ENCODE measurements at regions not wholly inside any gene's neighbourhood (a gene's known extent, or its start where the extent isn't known, plus 50 kb on each side); places are given as distances from the start of the nearest gene placed in this dataset.

- Histone ChIP-seq H3K9ac (ENCODE audit: low read length) (no peak overlapping the region), H2AFZ (ENCODE audit: low read depth, low read length, severe bottlenecking) (no peak overlapping the region), H3K79me2 (ENCODE audit: insufficient read depth, low read length) (no peaks in the 10 kb centered on the region), H3K27ac (ENCODE audit: low read depth, low read length) (no peak overlapping the region), H3K36me3 (ENCODE audit: low read length) (no peaks in the 10 kb centered on the region), H3K4me2 (ENCODE audit: low read depth, low read length, poor library complexity, severe bottlenecking) (no peak overlapping the region), H3K9me2 (replicated peaks; ENCODE audit: insufficient read depth, low read length) (no peaks in the 10 kb centered on the region), H3K27me3 (ENCODE audit: low read length) (no peaks in the 10 kb centered on the region), H3K9me3 (ENCODE audit: insufficient read depth, low read length) (no peaks in the 10 kb centered on the region), H4K20me1 (ENCODE audit: low read depth, low read length) (no peaks in the 10 kb centered on the region), H3K4me3 (ENCODE audit: insufficient read depth, low read length, poor library complexity, severe bottlenecking) (no peak overlapping the region), H3F3A (ENCODE audit: insufficient read depth) (no peaks in the 10 kb centered on the region)
- TF ChIP-seq, protein P1, sequence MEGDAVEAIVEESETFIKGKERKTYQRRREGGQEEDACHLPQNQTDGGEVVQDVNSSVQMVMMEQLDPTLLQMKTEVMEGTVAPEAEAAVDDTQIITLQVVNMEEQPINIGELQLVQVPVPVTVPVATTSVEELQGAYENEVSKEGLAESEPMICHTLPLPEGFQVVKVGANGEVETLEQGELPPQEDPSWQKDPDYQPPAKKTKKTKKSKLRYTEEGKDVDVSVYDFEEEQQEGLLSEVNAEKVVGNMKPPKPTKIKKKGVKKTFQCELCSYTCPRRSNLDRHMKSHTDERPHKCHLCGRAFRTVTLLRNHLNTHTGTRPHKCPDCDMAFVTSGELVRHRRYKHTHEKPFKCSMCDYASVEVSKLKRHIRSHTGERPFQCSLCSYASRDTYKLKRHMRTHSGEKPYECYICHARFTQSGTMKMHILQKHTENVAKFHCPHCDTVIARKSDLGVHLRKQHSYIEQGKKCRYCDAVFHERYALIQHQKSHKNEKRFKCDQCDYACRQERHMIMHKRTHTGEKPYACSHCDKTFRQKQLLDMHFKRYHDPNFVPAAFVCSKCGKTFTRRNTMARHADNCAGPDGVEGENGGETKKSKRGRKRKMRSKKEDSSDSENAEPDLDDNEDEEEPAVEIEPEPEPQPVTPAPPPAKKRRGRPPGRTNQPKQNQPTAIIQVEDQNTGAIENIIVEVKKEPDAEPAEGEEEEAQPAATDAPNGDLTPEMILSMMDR (IDR thresholded peaks at IDR 0.05; ENCODE audit: insufficient read depth, low read length, poor library complexity, severe bottlenecking), result no peak
- TF ChIP-seq EZH2phosphoT487 (conservative IDR thresholded peaks at IDR 0.05; ENCODE audit: low read length), result no peak
Observed at GRCh38 chr1:14300991-14301703, 297.3 kb upstream of the KAZN start.

DNA sequence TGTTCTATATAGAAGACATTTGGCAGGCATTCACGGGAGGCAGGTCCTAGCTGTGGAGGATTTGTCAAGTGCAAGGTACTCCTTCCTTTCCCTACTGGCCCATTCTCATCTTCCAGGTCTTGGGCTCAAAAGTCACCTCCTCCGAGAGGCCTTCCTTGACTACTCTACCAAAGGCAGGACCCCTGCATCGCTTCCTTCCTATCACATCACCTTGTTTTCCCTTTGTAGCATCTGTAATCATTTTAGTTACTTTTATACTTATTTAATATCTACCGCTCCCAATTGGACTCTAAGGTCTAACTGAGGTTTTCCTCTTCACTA is 296.8 kb upstream of the KAZN start:
- no peaks in the 10 kb centered on the region for H3K9me2 ChIP-seq (replicated peaks; ENCODE audit: insufficient read depth, low read length)
- no peak overlapping the region for H2AFZ ChIP-seq (ENCODE audit: low read depth, low read length, severe bottlenecking)
- H3K27me3 ChIP-seq (ENCODE audit: low read length), result no peaks in the 10 kb centered on the region
- no peaks in the 10 kb centered on the region for H3K36me3 ChIP-seq (ENCODE audit: low read length)
- H3K27ac ChIP-seq (ENCODE audit: low read depth, low read length), result no peak overlapping the region
- H3K9ac ChIP-seq (ENCODE audit: low read length), result no peak overlapping the region
- no peaks in the 10 kb centered on the region for H3F3A ChIP-seq (ENCODE audit: insufficient read depth)
- no peak overlapping the region for H3K4me2 ChIP-seq (ENCODE audit: low read depth, low read length, poor library complexity, severe bottlenecking)
- TF ChIP-seq, protein P1 (IDR thresholded peaks at IDR 0.05; ENCODE audit: insufficient read depth, low read length, poor library complexity, severe bottlenecking), result no peak
- TF ChIP-seq EZH2phosphoT487 (conservative IDR thresholded peaks at IDR 0.05; ENCODE audit: low read length), result no peak
- no peaks in the 10 kb centered on the region for H3K79me2 ChIP-seq (ENCODE audit: insufficient read depth, low read length)
- no peaks in the 10 kb centered on the region for H3K9me3 ChIP-seq (ENCODE audit: insufficient read depth, low read length)
- H4K20me1 ChIP-seq (ENCODE audit: low read depth, low read length), result no peaks in the 10 kb centered on the region
- no peak overlapping the region for H3K4me3 ChIP-seq (ENCODE audit: insufficient read depth, low read length, poor library complexity, severe bottlenecking)

- no peak overlapping the region for H2AFZ ChIP-seq (ENCODE audit: low read depth, low read length, severe bottlenecking)
- no peaks in the 10 kb centered on the region for H3K9me2 ChIP-seq (replicated peaks; ENCODE audit: insufficient read depth, low read length)
- no peaks in the 10 kb centered on the region for H3K36me3 ChIP-seq (ENCODE audit: low read length)
- TF ChIP-seq, protein P1 (IDR thresholded peaks at IDR 0.05; ENCODE audit: insufficient read depth, low read length, poor library complexity, severe bottlenecking), result no peak
- no peak for TF ChIP-seq EZH2phosphoT487 (conservative IDR thresholded peaks at IDR 0.05; ENCODE audit: low read length)
- H3K9ac ChIP-seq (ENCODE audit: low read length), result no peak overlapping the region
- no peaks in the 10 kb centered on the region for H4K20me1 ChIP-seq (ENCODE audit: low read depth, low read length)
- no peak overlapping the region for H3K4me2 ChIP-seq (ENCODE audit: low read depth, low read length, poor library complexity, severe bottlenecking)
- H3F3A ChIP-seq (ENCODE audit: insufficient read depth), result no peaks in the 10 kb centered on the region
- H3K79me2 ChIP-seq (ENCODE audit: insufficient read depth, low read length), result no peaks in the 10 kb centered on the region
- H3K9me3 ChIP-seq (ENCODE audit: insufficient read depth, low read length), result no peaks in the 10 kb centered on the region
- H3K4me3 ChIP-seq (ENCODE audit: insufficient read depth, low read length, poor library complexity, severe bottlenecking), result no peak overlapping the region
- no peak overlapping the region for H3K27ac ChIP-seq (ENCODE audit: low read depth, low read length)
- H3K27me3 ChIP-seq (ENCODE audit: low read length), result no peaks in the 10 kb centered on the region
Observed at GRCh38 chr1:14302025-14302424, 296.5 kb upstream of the KAZN start.

All from SU-DHL-6 (cell line).